Nephron progenitor cell (in vitro differentiated cells): ENCODE measurements at regions not wholly inside any gene's neighbourhood (a gene's known extent, or its start where the extent isn't known, plus 50 kb on each side); places are given as distances from the start of the nearest gene placed in this dataset.

ENCODE experiments used
- DNase-seq: peaks from one replicate; pipeline ENCODE4 v3.0.0; 2021
- H3K27ac Mint-ChIP-seq: 2 replicates; pipeline ENCODE4 v1.8.0; 2021; ENCODE audit warnings: mild to moderate bottlenecking, moderate library complexity, mixed read lengths
- H3K27me3 Mint-ChIP-seq: 2 replicates; pipeline ENCODE4 v1.8.0; 2021; ENCODE audit warnings: mild to moderate bottlenecking, low read depth, mixed read lengths; ENCODE audit not compliant: poor library complexity
- H3K36me3 Mint-ChIP-seq: 2 replicates; pipeline ENCODE4 v1.8.0; 2021; ENCODE audit warnings: low read depth, mixed read lengths
- H3K4me1 Mint-ChIP-seq: 2 replicates; pipeline ENCODE4 v1.8.0; 2021; ENCODE audit warnings: mixed read lengths
- H3K4me3 Mint-ChIP-seq: 2 replicates; pipeline ENCODE4 v1.8.0; 2021; ENCODE audit warnings: mild to moderate bottlenecking, moderate library complexity, mixed read lengths
- H3K9me3 Mint-ChIP-seq: 2 replicates; pipeline ENCODE4 v1.8.0; 2021; ENCODE audit warnings: mild to moderate bottlenecking, moderate library complexity, mixed read lengths
- TF ChIP-seq, protein P1 (sequence below): fragments of 200-600 bp; sonication (generic); IDR thresholded peaks from 2 replicates; pipeline ENCODE4 v1.5.0; 2021; ENCODE audit warnings: antibody characterized with exemption

GRCh38 chr6:11929241-11929835 is 82.8 kb upstream of the HIVEP1 start:
- Mint-ChIP-seq H3K9me3 (peaks cover 11% of the 10 kb centered on the region), H3K36me3 (no peaks in the 10 kb centered on the region), H3K27me3 (peaks cover 4% of the 10 kb centered on the region), H3K27ac (no peak overlapping the region), H3K4me3 (no peak overlapping the region), H3K4me1 (peaks cover 7% of the 10 kb centered on the region)
- TF ChIP-seq, protein P1, sequence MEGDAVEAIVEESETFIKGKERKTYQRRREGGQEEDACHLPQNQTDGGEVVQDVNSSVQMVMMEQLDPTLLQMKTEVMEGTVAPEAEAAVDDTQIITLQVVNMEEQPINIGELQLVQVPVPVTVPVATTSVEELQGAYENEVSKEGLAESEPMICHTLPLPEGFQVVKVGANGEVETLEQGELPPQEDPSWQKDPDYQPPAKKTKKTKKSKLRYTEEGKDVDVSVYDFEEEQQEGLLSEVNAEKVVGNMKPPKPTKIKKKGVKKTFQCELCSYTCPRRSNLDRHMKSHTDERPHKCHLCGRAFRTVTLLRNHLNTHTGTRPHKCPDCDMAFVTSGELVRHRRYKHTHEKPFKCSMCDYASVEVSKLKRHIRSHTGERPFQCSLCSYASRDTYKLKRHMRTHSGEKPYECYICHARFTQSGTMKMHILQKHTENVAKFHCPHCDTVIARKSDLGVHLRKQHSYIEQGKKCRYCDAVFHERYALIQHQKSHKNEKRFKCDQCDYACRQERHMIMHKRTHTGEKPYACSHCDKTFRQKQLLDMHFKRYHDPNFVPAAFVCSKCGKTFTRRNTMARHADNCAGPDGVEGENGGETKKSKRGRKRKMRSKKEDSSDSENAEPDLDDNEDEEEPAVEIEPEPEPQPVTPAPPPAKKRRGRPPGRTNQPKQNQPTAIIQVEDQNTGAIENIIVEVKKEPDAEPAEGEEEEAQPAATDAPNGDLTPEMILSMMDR: no peak
- no peak for DNase-seq

DNA sequence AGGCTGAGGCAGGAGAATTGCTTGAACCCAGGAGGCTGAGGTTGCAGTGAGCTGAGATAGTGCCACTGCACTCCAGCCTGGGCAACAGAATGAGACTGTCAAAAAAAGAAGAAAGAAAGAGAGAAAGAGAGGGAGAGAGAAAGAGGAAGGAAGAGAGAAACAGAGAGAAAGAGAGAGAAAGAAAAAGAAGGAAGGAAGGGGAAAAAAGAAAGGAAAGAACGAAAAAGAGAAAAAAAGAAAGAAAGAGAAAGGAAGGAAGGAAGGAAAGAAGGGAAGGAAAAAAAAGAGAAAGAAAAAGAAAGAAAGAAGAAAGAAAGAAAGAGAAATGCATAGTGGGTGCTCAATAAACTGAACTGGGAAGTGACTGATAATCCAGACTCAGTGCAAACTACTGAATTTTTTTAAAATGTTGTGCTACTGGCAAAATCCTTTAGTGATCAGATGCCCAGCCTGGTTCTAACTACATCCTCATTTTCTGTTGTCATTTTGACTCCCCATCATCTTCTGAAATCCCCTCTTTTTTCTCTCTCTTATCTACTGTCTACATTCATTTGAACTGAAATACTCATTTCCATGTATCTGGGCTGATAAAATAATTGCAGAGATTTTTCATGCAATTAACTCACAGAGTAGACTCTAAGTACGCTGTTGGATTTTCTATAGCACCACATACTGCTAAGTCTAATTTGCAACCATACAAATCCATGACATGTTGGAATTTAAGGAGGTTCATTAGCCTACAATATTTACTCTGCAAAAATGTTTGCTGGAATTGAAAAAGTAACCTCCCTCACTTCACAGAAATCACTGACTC is 85.3 kb upstream of the HIVEP1 start:
- TF ChIP-seq, protein P1: no peak
- H3K4me3 Mint-ChIP-seq: no peak overlapping the region
- H3K27me3 Mint-ChIP-seq: peaks cover 4% of the 10 kb centered on the region
- no peak overlapping the region for H3K27ac Mint-ChIP-seq
- peaks cover 2% of the 10 kb centered on the region for H3K9me3 Mint-ChIP-seq
- no peak for DNase-seq
- H3K4me1 Mint-ChIP-seq: peaks cover 7% of the 10 kb centered on the region
- H3K36me3 Mint-ChIP-seq: no peaks in the 10 kb centered on the region

- Mint-ChIP-seq H3K27me3 (peaks cover 4% of the 10 kb centered on the region), H3K27ac (no peak overlapping the region), H3K4me3 (no peak overlapping the region), H3K9me3 (no peaks in the 10 kb centered on the region), H3K36me3 (no peaks in the 10 kb centered on the region), H3K4me1 (peaks cover 11% of the 10 kb centered on the region)
- TF ChIP-seq, protein P1: no peak
- no peak for DNase-seq
Observed at GRCh38 chr6:11925805-11926204, 86.3 kb upstream of the HIVEP1 start.

DNA sequence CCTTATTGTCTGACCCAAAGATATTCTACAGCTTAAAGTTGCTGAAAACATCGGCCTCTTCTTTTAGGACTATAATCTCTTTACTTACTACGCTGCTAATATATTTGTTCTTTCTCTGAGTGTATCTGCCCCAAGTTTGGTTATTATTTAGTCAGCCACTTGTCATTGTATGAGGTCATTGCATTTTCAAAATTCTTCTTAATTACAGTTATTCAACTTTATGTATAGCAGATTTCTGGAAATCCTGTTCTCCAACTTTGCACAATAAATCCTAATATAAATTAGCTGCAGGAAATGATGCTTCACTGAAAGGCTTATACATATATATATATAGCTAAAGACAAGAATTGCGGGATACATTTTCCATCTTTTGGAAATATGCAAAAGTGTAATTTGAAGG is 88.5 kb upstream of the HIVEP1 start:
- H3K9me3 Mint-ChIP-seq: no peaks in the 10 kb centered on the region
- H3K4me1 Mint-ChIP-seq: peaks cover 29% of the 10 kb centered on the region
- no peaks in the 10 kb centered on the region for H3K36me3 Mint-ChIP-seq
- H3K4me3 Mint-ChIP-seq: no peak overlapping the region
- H3K27ac Mint-ChIP-seq: no peak overlapping the region
- H3K27me3 Mint-ChIP-seq: peaks cover 8% of the 10 kb centered on the region
- TF ChIP-seq, protein P1: no peak
- no peak for DNase-seq

DNA sequence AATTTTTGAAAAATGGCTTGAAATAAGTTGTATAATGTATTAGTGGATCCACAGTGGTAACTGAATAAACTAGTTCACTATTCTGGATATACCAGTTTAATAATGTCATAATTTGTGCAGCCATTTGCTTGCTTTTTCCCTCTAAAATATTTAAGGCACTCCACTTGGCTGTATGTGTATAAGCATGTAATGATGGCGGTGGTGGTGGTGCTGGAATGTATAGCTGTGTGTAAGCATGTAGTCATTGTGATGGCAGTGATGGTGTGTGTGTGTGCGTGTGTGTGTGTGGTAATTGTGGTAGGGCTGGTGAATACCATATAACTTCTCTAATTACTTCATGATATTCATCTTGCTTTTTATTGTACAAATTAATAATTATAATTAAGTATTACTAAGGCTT is 89.2 kb upstream of the HIVEP1 start:
- Mint-ChIP-seq H3K36me3 (no peaks in the 10 kb centered on the region), H3K4me1 (peaks cover 36% of the 10 kb centered on the region), H3K4me3 (no peak overlapping the region), H3K9me3 (no peaks in the 10 kb centered on the region), H3K27ac (no peak overlapping the region), H3K27me3 (peaks cover 11% of the 10 kb centered on the region)
- TF ChIP-seq, protein P1: no peak
- no peak for DNase-seq

- peaks cover 38% of the 10 kb centered on the region for H3K4me1 Mint-ChIP-seq
- TF ChIP-seq, protein P1: no peak
- no peaks in the 10 kb centered on the region for H3K36me3 Mint-ChIP-seq
- no peak overlapping the region for H3K27ac Mint-ChIP-seq
- DNase-seq: no peak
- no peaks in the 10 kb centered on the region for H3K9me3 Mint-ChIP-seq
- H3K27me3 Mint-ChIP-seq: peaks cover 11% of the 10 kb centered on the region
- H3K4me3 Mint-ChIP-seq: no peak overlapping the region
Observed at GRCh38 chr6:11921751-11922150, 90.4 kb upstream of the HIVEP1 start.
